ENCODE measurements at regions not wholly inside any gene's neighbourhood (a gene's known extent, or its start where the extent isn't known, plus 50 kb on each side); places are given as distances from the start of the nearest gene placed in this dataset.

GRCh38 chr1:30380625-30380984 lies 342.8 kb downstream of the MATN1 start:
- TF ChIP-seq GATA1 (IDR thresholded peaks at IDR 0.05; ENCODE audit: low read depth, low read length) (no peak), POLR2A (IDR thresholded peaks at IDR 0.05; ENCODE audit: low read length) (no peak)

GRCh38 chr1:30379684-30380624 lies 343.4 kb downstream of the MATN1 start:
- no peak for TF ChIP-seq POLR2A (IDR thresholded peaks at IDR 0.05; ENCODE audit: low read length)
- TF ChIP-seq GATA1 (IDR thresholded peaks at IDR 0.05; ENCODE audit: low read depth, low read length): no peak
- DNase-seq: peak; percentile 52 to 79

More at GRCh38 chr1:30380625-30380984, 342.8 kb downstream of the MATN1 start:
- DNase-seq: no peak

DNA sequence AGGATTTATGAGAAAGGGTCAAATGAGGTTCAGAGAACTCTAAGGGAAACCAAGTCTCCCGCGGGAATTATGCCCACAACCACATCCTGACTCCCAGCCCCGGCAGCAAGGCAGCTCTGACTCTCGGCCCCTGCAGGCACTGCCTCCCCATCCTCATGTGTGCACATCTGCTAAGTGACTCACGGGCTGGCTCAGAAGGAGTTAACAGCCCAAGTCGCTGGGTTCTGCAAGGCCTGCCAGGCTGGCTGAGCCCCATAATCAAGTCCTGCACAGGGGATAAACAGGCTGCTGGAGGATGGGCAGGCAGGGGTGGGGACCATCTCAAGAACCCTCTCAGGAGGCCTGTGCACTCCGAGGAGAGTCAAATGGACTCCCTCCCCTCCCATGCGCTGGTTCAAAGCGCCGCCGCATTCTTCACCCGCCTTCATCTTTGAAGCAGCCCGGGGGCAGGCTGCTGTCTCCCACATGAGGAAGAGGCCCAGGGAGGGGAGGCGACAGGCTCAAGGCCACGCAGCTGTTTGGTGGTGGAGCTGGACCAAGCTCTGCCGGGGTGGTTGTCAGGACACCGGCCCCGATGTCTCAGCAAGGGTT lies 344.3 kb downstream of the MATN1 start:
- no peak for TF ChIP-seq GATA1 (IDR thresholded peaks at IDR 0.05; ENCODE audit: low read depth, low read length)
- TF ChIP-seq POLR2A (IDR thresholded peaks at IDR 0.05; ENCODE audit: low read length): no peak
- DNase-seq: no peak

DNA sequence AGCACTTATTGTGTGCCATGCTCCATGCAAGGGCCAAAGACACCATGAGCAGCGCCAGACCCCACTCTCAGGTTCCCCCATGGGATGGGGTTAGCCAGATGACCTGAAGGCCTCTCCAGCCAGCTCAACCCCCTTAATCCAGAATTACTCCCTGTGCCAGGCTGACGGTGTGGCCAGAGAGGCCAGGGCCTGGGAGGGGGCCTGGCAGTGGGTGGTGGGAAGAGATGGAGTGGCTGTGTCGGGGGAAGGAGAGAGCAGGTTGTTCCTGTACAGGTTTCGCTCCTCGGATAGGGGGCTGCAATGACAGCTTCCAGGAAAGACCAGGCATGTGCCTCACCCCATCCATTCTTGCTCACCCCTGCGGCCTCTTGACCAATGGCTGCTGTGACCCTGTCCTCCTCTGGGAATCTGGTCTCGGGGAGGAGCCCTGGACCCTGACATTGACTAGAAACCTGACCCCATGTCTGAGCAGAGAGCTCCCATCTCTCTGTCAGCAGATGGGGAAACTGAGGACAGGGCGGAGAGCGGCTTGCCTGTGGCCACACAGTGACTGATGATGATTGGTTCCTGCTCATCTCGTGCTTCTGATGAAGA lies 345.3 kb downstream of the MATN1 start:
- TF ChIP-seq POLR2A (IDR thresholded peaks at IDR 0.05; ENCODE audit: low read length) (no peak), GATA1 (IDR thresholded peaks at IDR 0.05; ENCODE audit: low read depth, low read length) (no peak)
- DNase-seq: no peak

- no peak for DNase-seq
- TF ChIP-seq GATA1 (IDR thresholded peaks at IDR 0.05; ENCODE audit: low read depth, low read length) (no peak), POLR2A (IDR thresholded peaks at IDR 0.05; ENCODE audit: low read length) (no peak)
Measured at GRCh38 chr1:30377230-30378002, 346.0 kb downstream of the MATN1 start.

GRCh38 chr1:30376054-30376697 lies 347.2 kb downstream of the MATN1 start:
- TF ChIP-seq POLR2A (IDR thresholded peaks at IDR 0.05; ENCODE audit: low read length): no peak
- TF ChIP-seq GATA1 (IDR thresholded peaks at IDR 0.05; ENCODE audit: low read depth, low read length): no peak
- no peak for DNase-seq

DNA sequence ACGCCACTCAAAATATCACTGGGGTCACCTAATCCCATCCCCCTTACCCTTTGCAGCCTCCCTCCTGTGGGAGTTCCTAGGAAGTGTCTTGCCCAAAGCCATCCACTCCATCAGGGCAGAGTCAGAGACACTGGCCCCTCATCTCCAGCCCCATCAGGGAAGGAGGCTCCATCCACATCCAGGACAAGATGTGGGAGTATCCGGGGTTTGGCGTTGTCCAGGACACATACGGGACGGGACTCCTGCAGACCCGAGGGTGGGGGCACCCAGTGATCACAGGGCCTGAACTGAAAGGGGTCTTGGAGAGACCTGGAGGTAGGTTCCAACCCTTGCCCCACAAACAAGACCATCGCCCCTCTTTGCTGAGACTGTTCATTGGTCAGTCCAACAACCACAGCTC lies 348.2 kb downstream of the MATN1 start:
- DNase-seq: no peak
- TF ChIP-seq GATA1 (IDR thresholded peaks at IDR 0.05; ENCODE audit: low read depth, low read length) (no peak), POLR2A (IDR thresholded peaks at IDR 0.05; ENCODE audit: low read length) (no peak)

DNA sequence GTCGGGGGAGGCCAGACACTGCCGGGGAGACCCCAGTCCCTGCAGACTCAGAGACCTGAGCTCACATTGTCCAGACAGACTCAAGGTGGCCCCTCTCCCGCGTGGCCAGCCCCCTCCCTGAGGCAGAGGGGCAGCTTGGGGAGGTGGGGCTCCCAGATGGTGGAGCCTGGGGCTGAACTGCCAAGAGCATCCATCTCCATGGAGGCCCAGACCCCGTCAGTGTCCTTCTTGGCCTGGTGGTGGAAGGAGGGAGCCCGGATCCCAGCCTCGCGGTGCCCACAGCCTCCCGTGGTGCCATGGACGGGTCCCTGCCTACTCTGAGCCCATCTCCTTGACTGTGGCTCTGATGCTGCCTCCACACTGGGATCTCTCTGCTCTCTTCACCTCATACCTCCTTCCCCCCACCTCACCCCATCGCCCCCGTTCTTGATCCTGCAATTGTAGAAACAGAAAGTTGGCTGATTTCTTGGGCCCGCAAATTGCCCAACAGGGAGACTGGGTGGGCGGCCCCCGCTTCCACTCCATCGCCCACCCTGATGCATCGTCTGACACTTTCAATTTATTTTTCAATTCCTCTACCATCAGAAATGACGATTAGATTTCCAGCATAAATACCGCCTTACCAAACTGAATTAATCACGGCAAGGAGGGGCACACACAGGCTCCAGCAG lies 348.9 kb downstream of the MATN1 start:
- no peak for DNase-seq
- no peak for TF ChIP-seq GATA1 (IDR thresholded peaks at IDR 0.05; ENCODE audit: low read depth, low read length)
- TF ChIP-seq POLR2A (IDR thresholded peaks at IDR 0.05; ENCODE audit: low read length): no peak

GRCh38 chr1:30373471-30374399 lies 349.6 kb downstream of the MATN1 start:
- TF ChIP-seq POLR2A (IDR thresholded peaks at IDR 0.05; ENCODE audit: low read length) (no peak), GATA1 (IDR thresholded peaks at IDR 0.05; ENCODE audit: low read depth, low read length) (no peak)

DNA sequence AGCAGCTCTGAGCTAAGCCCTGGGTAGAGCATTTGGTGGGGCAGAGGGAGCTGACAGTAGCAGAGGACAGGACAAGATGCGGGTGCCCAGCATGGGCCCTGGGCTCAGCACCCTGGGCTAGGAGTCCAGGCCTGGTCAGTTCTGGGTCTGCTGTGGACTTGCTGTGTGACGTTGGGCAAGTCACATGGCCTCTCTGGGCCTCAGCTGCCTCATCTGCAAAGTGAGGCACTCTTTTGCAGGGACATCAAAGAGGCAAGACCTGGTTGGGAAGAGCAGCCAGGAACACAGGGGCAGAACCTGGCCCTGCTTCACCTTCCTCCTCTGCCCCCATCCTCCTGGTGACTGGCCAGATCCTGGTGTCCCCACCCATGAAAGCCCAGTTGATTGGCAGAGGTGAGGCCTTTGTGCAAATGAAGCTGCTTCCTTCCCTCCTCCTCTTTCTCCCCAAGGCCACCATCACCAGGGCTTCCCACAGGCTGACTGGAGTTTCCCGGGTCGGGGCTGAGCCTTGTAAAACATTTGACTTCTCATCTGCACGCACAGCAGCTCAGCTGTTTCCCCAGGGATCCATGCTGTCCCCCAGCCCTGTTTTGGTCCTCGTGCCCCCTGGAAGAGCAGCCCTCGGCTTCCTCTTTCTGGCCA lies 350.5 kb downstream of the MATN1 start:
- DNase-seq: no peak
- TF ChIP-seq GATA1 (IDR thresholded peaks at IDR 0.05; ENCODE audit: low read depth, low read length) (no peak), POLR2A (IDR thresholded peaks at IDR 0.05; ENCODE audit: low read length) (no peak)

More at GRCh38 chr1:30373471-30374399, 349.6 kb downstream of the MATN1 start:
- DNase-seq: no peak

Data from erythroblast (primary cell).